ENCODE measurements at regions not wholly inside any gene's neighbourhood (a gene's known extent, or its start where the extent isn't known, plus 50 kb on each side); places are given as distances from the start of the nearest gene placed in this dataset.

DNA sequence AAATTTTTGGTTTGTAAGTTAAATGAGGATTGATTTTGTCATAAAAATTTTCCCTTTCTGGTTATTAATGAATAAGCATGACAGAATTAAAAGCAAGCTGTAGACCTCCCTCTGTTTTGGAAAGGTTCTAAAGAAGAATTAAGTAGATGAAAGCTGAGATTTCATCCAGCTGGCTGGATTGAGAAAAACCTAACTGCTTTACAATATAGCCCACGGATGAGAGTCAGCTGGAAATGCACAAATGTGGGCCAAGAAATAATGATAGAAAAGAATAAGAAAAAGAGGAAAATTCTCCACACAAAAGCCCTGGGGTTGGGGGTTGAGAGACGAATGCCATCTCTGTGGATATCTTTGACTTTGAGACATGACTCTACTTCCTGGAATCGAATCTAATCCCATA is 631.6 kb downstream of the HDGFL1 start:
- Mint-ChIP-seq H3K36me3 (no peaks in the 10 kb centered on the region), H3K4me3 (no peak overlapping the region), H3K27me3 (no peaks in the 10 kb centered on the region), H3K4me1 (no peaks in the 10 kb centered on the region), H3K9me3 (no peaks in the 10 kb centered on the region), H3K27ac (no peak overlapping the region)
- ATAC-seq = no peak

DNA sequence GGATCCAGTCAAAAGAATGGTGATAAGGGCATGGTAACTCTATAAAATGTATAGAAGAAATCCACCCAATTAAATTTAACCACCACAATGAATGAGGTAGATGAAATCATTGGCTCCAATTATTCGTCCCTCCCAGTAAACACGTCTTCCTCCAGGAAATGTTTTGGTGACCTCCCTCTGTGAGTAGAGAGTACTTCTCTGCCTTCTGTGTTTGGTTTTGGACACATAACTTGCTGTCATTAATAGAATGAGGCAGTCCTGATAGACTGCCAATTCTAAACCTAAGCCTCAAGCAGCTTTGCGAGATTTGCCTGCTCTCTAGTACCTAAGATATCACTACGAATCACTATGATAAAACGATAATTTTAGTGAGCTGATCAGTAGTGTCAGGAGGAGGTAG is 632.8 kb downstream of the HDGFL1 start:
- no peaks in the 10 kb centered on the region for H3K36me3 Mint-ChIP-seq
- ATAC-seq = no peak
- no peak overlapping the region for H3K27ac Mint-ChIP-seq
- no peaks in the 10 kb centered on the region for H3K27me3 Mint-ChIP-seq
- no peaks in the 10 kb centered on the region for H3K4me1 Mint-ChIP-seq
- H3K9me3 Mint-ChIP-seq = no peaks in the 10 kb centered on the region
- H3K4me3 Mint-ChIP-seq = no peak overlapping the region

DNA sequence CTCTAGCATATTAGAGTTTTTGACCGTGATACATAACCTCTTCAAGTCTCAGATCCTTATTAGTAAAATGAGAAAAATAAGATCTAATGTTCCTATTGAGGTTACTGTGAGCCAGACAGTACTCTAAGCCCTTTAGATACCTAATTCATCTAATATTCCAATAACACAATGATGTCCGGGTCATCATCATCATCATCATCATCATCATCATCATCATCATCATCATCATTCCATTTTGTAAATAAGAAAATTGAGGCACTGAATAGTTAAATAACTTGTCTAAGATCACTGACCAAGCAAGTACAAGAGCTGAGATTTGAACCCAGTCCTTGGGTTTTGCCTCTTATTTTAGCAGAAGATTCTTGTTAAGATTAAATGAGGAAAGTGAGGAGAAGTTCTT is 643.0 kb downstream of the HDGFL1 start:
- Mint-ChIP-seq H3K4me1 (no peaks in the 10 kb centered on the region), H3K27ac (no peak overlapping the region), H3K9me3 (peaks cover 15% of the 10 kb centered on the region), H3K36me3 (no peaks in the 10 kb centered on the region), H3K4me3 (no peak overlapping the region), H3K27me3 (no peaks in the 10 kb centered on the region)
- ATAC-seq = no peak

DNA sequence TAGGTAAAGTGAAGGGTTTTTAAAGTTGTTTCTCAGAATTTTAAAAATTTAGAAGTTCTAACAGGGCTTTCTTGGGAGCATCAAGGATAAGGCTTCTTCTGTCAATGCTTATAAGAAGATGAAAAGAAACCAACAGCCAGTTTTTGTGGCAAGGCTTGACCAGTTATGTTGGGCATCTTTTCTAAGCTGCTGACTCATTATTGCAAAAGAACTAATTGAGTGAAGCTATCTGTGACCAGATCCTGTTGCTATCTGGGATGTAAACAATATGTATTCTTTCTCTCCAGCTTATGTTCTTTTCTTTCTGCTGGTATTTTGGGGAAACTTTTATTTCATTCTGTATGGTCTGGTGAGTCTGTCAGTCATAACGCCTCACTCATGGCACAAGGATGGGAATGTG is 643.8 kb downstream of the HDGFL1 start:
- ATAC-seq = no peak
- H3K4me1 Mint-ChIP-seq = no peaks in the 10 kb centered on the region
- H3K9me3 Mint-ChIP-seq = peaks cover 12% of the 10 kb centered on the region
- H3K36me3 Mint-ChIP-seq = no peaks in the 10 kb centered on the region
- no peak overlapping the region for H3K27ac Mint-ChIP-seq
- H3K4me3 Mint-ChIP-seq = no peak overlapping the region
- no peaks in the 10 kb centered on the region for H3K27me3 Mint-ChIP-seq

DNA sequence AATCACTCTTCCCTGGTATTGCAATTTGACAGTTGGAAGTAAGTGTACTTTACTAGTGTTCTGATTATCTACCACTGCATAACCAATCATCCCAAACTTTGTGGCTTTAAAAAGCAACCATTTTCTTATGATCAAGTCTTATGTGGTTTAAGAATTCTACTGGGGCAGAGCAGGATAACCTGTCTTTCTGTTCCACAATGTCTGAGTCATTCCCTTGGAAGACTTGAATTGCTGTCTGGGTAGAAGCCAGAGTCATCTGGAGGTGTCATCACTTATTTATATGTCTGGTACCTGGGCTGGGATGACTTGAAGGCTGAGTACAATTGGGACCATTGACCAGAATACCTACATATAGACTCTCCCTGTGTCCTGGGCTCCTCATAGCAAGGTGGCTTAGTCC is 644.3 kb downstream of the HDGFL1 start:
- Mint-ChIP-seq H3K36me3 (no peaks in the 10 kb centered on the region), H3K4me3 (no peak overlapping the region), H3K27ac (no peak overlapping the region), H3K27me3 (no peaks in the 10 kb centered on the region), H3K9me3 (peaks cover 11% of the 10 kb centered on the region), H3K4me1 (no peaks in the 10 kb centered on the region)
- no peak for ATAC-seq

DNA sequence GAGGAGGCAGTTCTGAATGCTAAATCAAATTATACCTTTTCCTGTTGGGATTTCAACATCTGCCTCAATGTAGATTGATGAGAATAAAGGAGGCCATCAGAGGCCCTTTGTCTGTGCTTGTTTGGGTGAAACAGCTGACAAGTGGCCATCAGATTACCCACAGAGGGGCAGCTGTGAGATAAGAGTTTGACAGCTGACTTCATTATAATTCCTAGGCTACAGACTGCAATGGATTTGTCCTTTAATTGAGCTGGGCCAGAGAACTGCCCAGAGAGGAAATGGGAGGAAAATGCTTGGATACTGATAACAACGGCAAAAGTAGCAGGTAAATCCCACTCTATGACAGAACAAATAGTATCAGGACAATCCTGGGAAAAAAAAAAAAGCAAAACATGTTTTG is 649.4 kb downstream of the HDGFL1 start:
- H3K9me3 Mint-ChIP-seq = no peaks in the 10 kb centered on the region
- H3K27me3 Mint-ChIP-seq = no peaks in the 10 kb centered on the region
- no peak for ATAC-seq
- H3K4me1 Mint-ChIP-seq = no peaks in the 10 kb centered on the region
- no peaks in the 10 kb centered on the region for H3K36me3 Mint-ChIP-seq
- no peak overlapping the region for H3K27ac Mint-ChIP-seq
- H3K4me3 Mint-ChIP-seq = no peak overlapping the region

DNA sequence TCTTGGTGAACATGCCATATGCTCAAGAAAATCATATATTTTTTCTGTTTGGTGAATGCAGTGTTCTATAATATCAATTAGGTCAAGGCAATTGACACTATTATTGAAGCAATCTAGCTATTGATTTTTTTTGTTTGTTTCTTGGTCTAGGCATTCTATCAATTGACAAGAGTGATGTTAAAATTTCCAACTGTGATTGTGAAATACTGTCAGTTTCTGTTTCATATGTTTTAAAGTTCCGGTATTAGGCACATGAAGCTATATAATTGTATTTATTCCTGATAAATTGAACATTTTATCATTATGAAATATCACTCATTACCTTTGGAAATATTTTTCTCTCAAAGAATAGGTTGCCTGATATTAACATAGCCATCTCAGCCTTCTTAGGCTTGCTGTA is 653.4 kb downstream of the HDGFL1 start:
- Mint-ChIP-seq H3K27ac (no peak overlapping the region), H3K4me1 (no peaks in the 10 kb centered on the region), H3K9me3 (peaks cover 10% of the 10 kb centered on the region), H3K27me3 (no peaks in the 10 kb centered on the region), H3K36me3 (no peaks in the 10 kb centered on the region), H3K4me3 (no peak overlapping the region)
- no peak for ATAC-seq

DNA sequence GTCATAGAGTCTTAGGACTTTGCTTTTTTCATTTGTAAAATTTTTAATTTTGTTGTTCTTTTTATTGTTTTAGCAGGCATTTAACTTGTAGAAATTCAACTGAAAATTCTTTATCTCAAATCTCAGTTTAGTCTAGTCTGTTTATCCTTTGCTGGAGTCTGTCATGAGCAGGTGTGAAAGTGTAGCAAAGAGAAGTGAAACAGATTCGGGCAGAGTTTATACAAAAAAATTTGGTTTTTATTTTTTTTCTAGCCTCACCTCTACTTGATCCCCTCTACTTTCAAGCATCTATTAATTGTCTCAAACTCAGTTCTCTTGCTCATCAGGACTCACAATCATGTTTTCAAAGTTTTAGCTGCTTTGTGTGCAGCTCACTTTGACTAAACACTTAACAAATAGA is 655.2 kb downstream of the HDGFL1 start:
- no peak overlapping the region for H3K4me3 Mint-ChIP-seq
- no peaks in the 10 kb centered on the region for H3K27me3 Mint-ChIP-seq
- no peaks in the 10 kb centered on the region for H3K36me3 Mint-ChIP-seq
- no peak for ATAC-seq
- no peaks in the 10 kb centered on the region for H3K4me1 Mint-ChIP-seq
- H3K9me3 Mint-ChIP-seq = peaks cover 10% of the 10 kb centered on the region
- H3K27ac Mint-ChIP-seq = no peak overlapping the region

DNA sequence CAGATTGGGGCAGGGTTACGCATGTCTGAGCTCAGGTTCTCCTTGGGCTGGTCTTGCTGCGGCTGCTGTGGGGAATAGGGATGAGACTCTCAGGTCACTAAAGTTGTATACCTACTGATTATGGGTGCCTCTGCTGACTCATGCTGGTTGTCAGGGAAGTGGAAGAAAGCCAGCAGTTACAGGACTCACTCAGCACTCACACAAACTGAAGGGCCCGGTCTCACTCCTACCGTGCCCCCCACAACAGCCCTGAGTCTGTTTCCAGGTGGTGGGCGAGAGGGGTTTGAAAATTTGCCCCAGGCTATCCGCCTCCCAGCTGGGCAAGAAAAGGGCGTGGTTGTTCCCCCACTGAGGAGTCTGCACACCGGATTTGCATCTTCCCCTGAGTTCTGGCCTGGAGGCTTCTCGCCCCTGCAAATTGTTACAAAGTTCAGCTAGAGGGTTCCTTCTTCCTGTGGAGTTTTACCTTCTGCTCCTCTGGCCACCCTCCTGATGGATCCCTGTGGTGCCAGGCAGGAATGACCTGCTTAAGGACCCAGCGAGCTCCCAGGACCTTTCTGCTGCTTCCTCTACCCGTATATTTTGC is 659.2 kb downstream of the HDGFL1 start:
- H3K27me3 Mint-ChIP-seq = no peaks in the 10 kb centered on the region
- no peak overlapping the region for H3K4me3 Mint-ChIP-seq
- H3K4me1 Mint-ChIP-seq = no peaks in the 10 kb centered on the region
- peaks cover 13% of the 10 kb centered on the region for H3K9me3 Mint-ChIP-seq
- H3K36me3 Mint-ChIP-seq = no peaks in the 10 kb centered on the region
- ATAC-seq = no peak
- no peak overlapping the region for H3K27ac Mint-ChIP-seq

DNA sequence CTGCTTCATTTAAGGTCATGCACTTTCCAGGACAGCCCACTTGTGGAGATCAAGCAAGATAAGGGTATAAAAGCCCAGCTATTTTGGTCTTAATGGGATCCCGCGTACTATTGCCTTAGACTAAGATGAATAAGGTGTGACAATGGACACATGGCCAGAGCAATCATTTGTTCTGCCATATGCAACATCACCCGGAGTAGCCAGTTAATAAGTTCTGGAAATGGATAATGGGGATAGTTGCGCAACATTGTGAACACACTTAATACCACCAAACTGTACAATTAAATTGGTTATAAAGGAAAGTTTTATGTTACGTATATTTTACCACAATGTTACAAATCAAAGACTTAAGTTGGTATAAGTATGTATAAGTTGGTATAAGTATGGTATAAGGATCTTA is 674.5 kb downstream of the HDGFL1 start:
- Mint-ChIP-seq H3K27me3 (no peaks in the 10 kb centered on the region), H3K27ac (no peak overlapping the region), H3K4me1 (no peaks in the 10 kb centered on the region), H3K36me3 (no peaks in the 10 kb centered on the region), H3K4me3 (no peak overlapping the region), H3K9me3 (peaks cover 7% of the 10 kb centered on the region)
- no peak for ATAC-seq

DNA sequence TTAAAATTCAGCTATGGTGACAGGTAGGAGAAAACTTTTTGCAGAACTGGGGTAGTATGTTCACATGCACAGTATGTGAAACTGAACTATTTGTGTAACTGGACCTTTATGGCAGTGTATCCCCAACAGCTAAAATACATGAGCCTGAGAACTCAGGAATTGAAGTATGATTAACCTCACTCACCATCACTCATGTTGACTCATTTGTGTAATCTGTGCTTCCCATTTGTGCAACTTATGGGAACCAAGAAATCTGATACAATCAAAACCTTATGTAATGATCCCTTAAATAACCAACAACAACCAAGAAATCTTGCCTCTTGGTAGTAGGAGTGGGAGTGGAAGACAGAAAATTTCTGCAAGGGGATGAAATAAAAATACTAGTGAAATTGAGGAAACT is 674.9 kb downstream of the HDGFL1 start:
- ATAC-seq = no peak

DNA sequence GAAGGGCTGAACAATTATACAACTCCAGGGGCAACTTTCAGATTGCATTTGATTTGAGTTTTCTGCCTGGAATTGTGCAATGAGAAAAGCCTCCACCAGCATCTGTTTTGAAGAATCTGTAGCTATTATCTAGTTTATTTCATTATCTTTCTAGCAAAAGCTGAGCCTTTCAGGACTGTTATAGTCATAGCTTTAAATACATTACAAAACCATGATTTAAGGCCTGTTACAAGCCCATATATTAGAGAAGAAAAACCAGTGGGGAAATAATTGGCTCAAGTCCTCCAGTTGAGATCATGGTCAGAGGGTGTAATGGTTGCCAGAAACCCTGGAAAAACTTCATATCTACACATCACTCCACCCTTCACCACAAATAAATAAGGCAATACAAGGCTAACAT is 676.2 kb downstream of the HDGFL1 start:
- Mint-ChIP-seq H3K9me3 (peaks cover 8% of the 10 kb centered on the region), H3K4me1 (no peaks in the 10 kb centered on the region), H3K4me3 (no peak overlapping the region), H3K27me3 (no peaks in the 10 kb centered on the region), H3K36me3 (no peaks in the 10 kb centered on the region), H3K27ac (no peak overlapping the region)
- no peak for ATAC-seq

More for the DNA sequence above, 674.9 kb downstream of the HDGFL1 start:
- no peaks in the 10 kb centered on the region for H3K4me1 Mint-ChIP-seq
- H3K4me3 Mint-ChIP-seq = no peak overlapping the region
- H3K9me3 Mint-ChIP-seq = peaks cover 7% of the 10 kb centered on the region
- H3K36me3 Mint-ChIP-seq = no peaks in the 10 kb centered on the region
- H3K27ac Mint-ChIP-seq = no peak overlapping the region
- no peaks in the 10 kb centered on the region for H3K27me3 Mint-ChIP-seq

DNA sequence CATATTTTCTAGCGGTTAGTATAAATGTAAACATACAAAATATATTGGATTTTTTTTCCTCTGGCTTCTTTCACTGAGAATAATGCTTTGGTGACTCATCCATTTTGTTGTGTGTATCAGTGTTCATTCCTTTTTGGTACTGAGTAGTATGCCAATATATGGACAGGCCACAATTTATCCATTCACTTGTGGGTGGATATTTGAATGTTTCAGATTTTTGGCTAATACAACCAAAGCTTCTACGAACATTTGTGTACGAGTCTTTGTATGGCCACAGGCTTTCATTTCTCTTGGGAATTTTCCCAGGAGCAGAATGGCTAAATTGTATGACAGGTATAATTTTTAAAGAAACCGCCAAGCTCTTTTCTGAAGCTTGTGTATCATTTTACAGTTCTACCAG is 677.5 kb downstream of the HDGFL1 start:
- no peak for ATAC-seq
- no peaks in the 10 kb centered on the region for H3K27me3 Mint-ChIP-seq
- no peak overlapping the region for H3K27ac Mint-ChIP-seq
- no peaks in the 10 kb centered on the region for H3K36me3 Mint-ChIP-seq
- no peak overlapping the region for H3K4me3 Mint-ChIP-seq
- H3K9me3 Mint-ChIP-seq = peaks cover 9% of the 10 kb centered on the region
- no peaks in the 10 kb centered on the region for H3K4me1 Mint-ChIP-seq

DNA sequence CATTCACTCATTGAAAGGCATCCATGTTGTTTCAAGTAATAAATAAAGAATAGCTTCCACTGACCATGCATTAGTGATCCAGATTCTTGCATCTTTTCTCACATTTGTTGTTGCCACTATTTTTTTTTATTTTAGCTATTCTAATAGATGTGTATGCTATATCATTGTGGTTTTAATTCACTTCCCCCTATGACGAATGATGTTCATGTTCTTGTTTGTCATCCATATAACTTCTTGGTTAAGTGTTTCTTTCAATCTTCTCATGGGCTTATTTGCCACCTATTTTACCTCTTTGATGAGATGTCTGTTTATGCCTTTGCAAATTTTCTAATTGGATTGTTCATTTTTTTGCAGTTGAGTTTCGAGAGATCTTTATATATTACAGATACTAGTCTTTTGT is 681.2 kb downstream of the HDGFL1 start:
- Mint-ChIP-seq H3K36me3 (no peaks in the 10 kb centered on the region), H3K4me1 (no peaks in the 10 kb centered on the region), H3K9me3 (peaks cover 17% of the 10 kb centered on the region), H3K4me3 (no peak overlapping the region), H3K27me3 (no peaks in the 10 kb centered on the region), H3K27ac (no peak overlapping the region)
- no peak for ATAC-seq

DNA sequence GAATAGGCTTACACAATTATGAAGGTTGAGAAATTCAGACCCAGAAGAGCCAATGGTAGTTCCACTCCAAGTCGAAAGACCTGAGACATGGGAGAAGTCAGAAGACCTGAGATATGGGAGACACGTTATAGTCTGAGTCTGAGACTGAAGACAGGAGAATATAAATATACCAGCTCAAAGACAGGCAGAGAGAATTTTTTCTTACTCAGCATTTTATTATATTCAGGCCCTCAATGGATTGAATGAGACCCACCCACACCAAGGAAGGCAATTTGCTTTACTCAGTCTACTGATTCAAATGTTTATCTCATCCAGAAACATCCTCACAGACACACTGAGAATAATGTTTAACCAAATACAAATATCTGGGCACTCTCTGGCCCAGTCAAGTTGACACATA is 693.5 kb downstream of the HDGFL1 start:
- no peaks in the 10 kb centered on the region for H3K4me1 Mint-ChIP-seq
- no peaks in the 10 kb centered on the region for H3K36me3 Mint-ChIP-seq
- no peaks in the 10 kb centered on the region for H3K27me3 Mint-ChIP-seq
- no peak for ATAC-seq
- H3K9me3 Mint-ChIP-seq = peaks cover 24% of the 10 kb centered on the region
- H3K27ac Mint-ChIP-seq = no peak overlapping the region
- H3K4me3 Mint-ChIP-seq = no peak overlapping the region

DNA sequence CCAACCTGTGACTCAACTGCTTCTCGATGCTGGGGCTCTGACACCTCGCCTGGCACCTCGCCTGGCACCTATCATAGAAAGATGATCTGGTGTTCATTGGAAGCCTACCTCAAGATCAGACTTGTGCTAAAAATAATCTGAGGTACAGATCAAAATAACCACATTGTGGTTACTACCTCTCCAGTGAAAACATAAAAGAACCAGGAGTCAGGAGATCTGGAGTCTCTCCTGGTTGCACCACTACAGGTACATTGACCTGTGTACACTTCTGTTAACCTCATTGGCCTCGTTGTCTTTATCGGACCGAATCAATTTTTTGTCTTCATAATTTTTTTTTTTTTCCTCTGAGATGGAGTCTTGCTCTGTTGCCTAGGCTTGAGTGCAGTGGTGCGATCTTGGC is 695.9 kb downstream of the HDGFL1 start:
- H3K9me3 Mint-ChIP-seq = peaks cover 16% of the 10 kb centered on the region
- H3K4me1 Mint-ChIP-seq = no peaks in the 10 kb centered on the region

DNA sequence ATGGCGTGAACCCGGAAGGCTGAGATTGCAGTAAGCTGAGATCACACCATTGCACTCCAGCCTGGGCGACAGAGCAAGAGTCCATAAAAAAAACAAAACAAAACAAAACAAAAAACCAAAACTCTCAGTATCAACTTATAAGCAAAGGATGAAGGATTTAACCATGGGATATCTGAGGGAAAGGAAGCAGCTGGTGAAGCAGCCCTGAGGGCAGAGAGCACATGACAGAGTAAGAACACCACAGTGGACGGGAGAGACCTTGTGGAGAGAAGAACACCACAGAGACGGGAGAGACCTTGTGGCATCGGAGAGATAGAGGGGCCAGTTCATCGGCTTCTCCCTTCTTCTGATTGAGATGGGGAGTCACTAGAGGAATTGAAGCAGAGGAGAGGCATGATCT is 697.2 kb downstream of the HDGFL1 start:
- H3K27me3 Mint-ChIP-seq = no peaks in the 10 kb centered on the region
- H3K9me3 Mint-ChIP-seq = peaks cover 9% of the 10 kb centered on the region
- H3K4me3 Mint-ChIP-seq = no peak overlapping the region
- H3K27ac Mint-ChIP-seq = no peak overlapping the region
- no peaks in the 10 kb centered on the region for H3K4me1 Mint-ChIP-seq
- no peak for ATAC-seq
- H3K36me3 Mint-ChIP-seq = no peaks in the 10 kb centered on the region

More for the DNA sequence above, 695.9 kb downstream of the HDGFL1 start:
- Mint-ChIP-seq H3K4me3 (no peak overlapping the region), H3K27me3 (no peaks in the 10 kb centered on the region), H3K27ac (no peak overlapping the region), H3K36me3 (no peaks in the 10 kb centered on the region)
- ATAC-seq = no peak
